MM.1S (cell line): ENCODE measurements at regions not wholly inside any gene's neighbourhood (a gene's known extent, or its start where the extent isn't known, plus 50 kb on each side); places are given as distances from the start of the nearest gene placed in this dataset.

Source experiments
- DNase-seq: peaks from one replicate; pipeline ENCODE4 v3.0.0-alpha.2; 2015
- H2AFZ ChIP-seq: fragments of 300-600 bp; sonication (generic); 2 replicates; pipeline ENCODE4 v1.6.0; 2016; ENCODE audit warnings: antibody characterized with exemption, low read length
- H3F3A ChIP-seq: fragments of 300-600 bp; sonication (generic); 2 replicates; pipeline ENCODE4 v1.6.1; 2016; ENCODE audit warnings: mild to moderate bottlenecking, antibody characterized with exemption, low read length, moderate library complexity, mixed read lengths; ENCODE audit not compliant: insufficient read depth
- H3K27ac ChIP-seq: fragments of 300-600 bp; sonication (generic); 2 replicates; pipeline ENCODE4 v1.5.1; 2016; ENCODE audit warnings: mild to moderate bottlenecking, low read length
- H3K27me3 ChIP-seq: fragments of 300-600 bp; sonication (generic); replicated peaks from 2 replicates; pipeline ENCODE4 v1.6.0; 2016; ENCODE audit warnings: low read length; ENCODE audit not compliant: insufficient read depth
- H3K36me3 ChIP-seq: fragments of 300-600 bp; sonication (generic); replicated peaks from 2 replicates; pipeline ENCODE4 v1.6.1; 2016; ENCODE audit warnings: mild to moderate bottlenecking, low read length, mixed read lengths; ENCODE audit not compliant: insufficient read depth
- H3K4me1 ChIP-seq: fragments of 300-600 bp; sonication (generic); 2 replicates; pipeline ENCODE4 v1.6.1; 2016; ENCODE audit warnings: low read length, mixed read lengths
- H3K4me2 ChIP-seq: fragments of 300-600 bp; sonication (generic); 2 replicates; pipeline ENCODE4 v1.6.0; 2016; ENCODE audit warnings: low read depth, low read length
- H3K4me3 ChIP-seq: fragments of 300-600 bp; sonication (generic); 2 replicates; pipeline ENCODE4 v1.5.1; 2016; ENCODE audit warnings: low read length, mixed read lengths
- H3K79me2 ChIP-seq: fragments of 300-600 bp; sonication (generic); 2 replicates; pipeline ENCODE4 v1.6.1; 2016; ENCODE audit warnings: mixed run types, low read length, mixed read lengths
- H3K9ac ChIP-seq: fragments of 300-600 bp; sonication (generic); 2 replicates; pipeline ENCODE4 v1.6.1; 2016; ENCODE audit warnings: low read length, mixed read lengths
- H3K9me2 ChIP-seq: fragments of 300-600 bp; sonication (generic); replicated peaks from 2 replicates; pipeline ENCODE4 v1.6.1; 2016; ENCODE audit warnings: mild to moderate bottlenecking, low read length, mixed read lengths; ENCODE audit not compliant: insufficient read depth
- H3K9me3 ChIP-seq: fragments of 300-600 bp; sonication (generic); replicated peaks from 2 replicates; pipeline ENCODE4 v1.6.1; 2016; ENCODE audit warnings: mild to moderate bottlenecking, low read length, mixed read lengths; ENCODE audit not compliant: insufficient read depth
- H4K20me1 ChIP-seq: fragments of 300-600 bp; sonication (generic); 2 replicates; pipeline ENCODE4 v1.6.1; 2016; ENCODE audit warnings: mild to moderate bottlenecking, low read length, moderate library complexity, mixed read lengths; ENCODE audit not compliant: insufficient read depth
- EZH2 ChIP-seq: fragments of 300-600 bp; sonication (generic); optimal IDR thresholded peaks from 2 replicates; pipeline ENCODE3; 2017; ENCODE audit warnings: low read depth, mild to moderate bottlenecking, antibody characterized with exemption, low read length, mixed read lengths
- EZH2phosphoT487 ChIP-seq: fragments of 300-600 bp; sonication (generic); IDR thresholded peaks from 2 replicates; pipeline ENCODE4 v1.6.1; 2018; ENCODE audit warnings: antibody characterized with exemption, low read length
- TF ChIP-seq, protein P1 (sequence below): fragments of 300-600 bp; sonication (generic); IDR thresholded peaks from 2 replicates; pipeline ENCODE4 v1.5.1; 2016; ENCODE audit warnings: antibody characterized with exemption, low read length, mixed read lengths

DNA sequence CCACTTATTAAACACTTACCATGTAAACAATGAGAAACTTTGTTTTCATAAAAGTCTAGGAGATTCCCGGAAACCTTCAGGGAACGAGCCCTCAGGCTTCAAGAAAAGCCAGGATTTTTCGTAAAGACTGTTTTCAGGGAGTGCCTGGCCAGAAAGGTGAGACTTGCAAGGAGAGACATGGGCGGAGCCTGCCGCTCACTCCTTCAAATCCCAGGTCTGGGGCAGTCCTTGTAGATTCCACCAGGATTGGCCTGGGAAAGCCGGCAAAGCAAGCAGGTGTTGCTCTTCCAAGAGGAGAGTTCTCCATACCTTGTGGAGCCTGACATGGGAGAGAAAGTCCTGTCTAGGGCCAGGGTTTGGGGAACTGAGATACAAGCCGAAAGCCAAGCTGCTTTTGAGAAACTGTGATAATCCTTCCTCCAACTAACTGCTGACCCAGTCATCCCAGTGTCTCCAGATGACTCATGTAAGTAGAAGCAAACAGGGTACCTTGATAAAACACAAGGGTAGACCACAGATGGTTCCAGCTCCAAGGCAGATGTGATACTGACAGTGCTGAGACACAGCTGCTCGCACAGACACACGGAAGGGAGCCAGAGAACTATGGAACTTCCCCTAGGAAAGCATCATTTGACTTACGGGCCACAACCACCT lies 69.4 kb upstream of the NAA20 start:
- no peak for DNase-seq
- no peaks in the 10 kb centered on the region for H3K9me2 ChIP-seq
- peaks cover 15% of the 10 kb centered on the region for H3K4me1 ChIP-seq
- H4K20me1 ChIP-seq: no peaks in the 10 kb centered on the region
- H3K27me3 ChIP-seq: 0 out of 2 replicates have a peak, but pooled peaks cover 4% of the 10 kb centered on the region
- no peak overlapping the region for H3K4me3 ChIP-seq
- no peak overlapping the region for H3K4me2 ChIP-seq
- TF ChIP-seq EZH2phosphoT487: no peak
- TF ChIP-seq EZH2: no peak
- TF ChIP-seq, protein P1, sequence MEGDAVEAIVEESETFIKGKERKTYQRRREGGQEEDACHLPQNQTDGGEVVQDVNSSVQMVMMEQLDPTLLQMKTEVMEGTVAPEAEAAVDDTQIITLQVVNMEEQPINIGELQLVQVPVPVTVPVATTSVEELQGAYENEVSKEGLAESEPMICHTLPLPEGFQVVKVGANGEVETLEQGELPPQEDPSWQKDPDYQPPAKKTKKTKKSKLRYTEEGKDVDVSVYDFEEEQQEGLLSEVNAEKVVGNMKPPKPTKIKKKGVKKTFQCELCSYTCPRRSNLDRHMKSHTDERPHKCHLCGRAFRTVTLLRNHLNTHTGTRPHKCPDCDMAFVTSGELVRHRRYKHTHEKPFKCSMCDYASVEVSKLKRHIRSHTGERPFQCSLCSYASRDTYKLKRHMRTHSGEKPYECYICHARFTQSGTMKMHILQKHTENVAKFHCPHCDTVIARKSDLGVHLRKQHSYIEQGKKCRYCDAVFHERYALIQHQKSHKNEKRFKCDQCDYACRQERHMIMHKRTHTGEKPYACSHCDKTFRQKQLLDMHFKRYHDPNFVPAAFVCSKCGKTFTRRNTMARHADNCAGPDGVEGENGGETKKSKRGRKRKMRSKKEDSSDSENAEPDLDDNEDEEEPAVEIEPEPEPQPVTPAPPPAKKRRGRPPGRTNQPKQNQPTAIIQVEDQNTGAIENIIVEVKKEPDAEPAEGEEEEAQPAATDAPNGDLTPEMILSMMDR: no peak
- no peaks in the 10 kb centered on the region for H3K79me2 ChIP-seq
- no peak overlapping the region for H3K27ac ChIP-seq
- H3K9ac ChIP-seq: no peak overlapping the region
- H3K36me3 ChIP-seq: no peaks in the 10 kb centered on the region
- H2AFZ ChIP-seq: no peak overlapping the region
- peaks cover 7% of the 10 kb centered on the region for H3F3A ChIP-seq
- no peaks in the 10 kb centered on the region for H3K9me3 ChIP-seq

DNA sequence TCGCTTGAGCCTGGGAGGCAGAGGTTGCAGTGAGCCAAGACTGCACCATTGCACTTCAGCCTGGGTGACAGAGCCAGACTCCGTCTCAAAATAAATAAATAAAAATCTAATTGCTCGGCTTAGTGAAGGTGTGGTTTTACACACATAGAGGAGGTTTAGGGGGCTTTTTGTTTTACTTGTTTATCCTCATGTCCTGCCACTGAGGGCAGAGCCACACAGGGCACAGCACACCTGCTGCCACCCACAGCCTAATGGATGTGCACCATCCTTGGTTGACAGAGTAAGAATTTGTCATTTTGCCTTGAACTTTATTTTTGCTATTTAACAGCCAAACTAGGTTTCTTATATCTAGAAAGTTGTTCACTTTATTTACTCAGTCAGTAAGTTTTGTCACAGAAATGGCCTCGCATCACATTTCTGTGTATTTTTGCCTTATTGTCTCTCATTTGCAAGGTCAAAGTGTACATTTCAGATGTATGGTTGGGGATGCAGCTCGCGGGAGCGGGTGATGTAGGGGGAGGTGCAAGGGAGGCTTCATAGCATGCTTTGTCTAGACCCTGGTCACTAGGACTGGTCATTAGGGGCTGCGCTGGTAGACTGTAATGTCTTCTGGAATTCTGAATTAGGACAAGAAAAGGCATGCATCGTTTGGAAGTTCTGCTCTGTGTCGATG lies 67.8 kb upstream of the NAA20 start:
- Histone ChIP-seq H3K27me3 (0 out of 2 replicates have a peak, but pooled peaks cover 3% of the 10 kb centered on the region), H3K4me1 (peaks cover 22% of the 10 kb centered on the region), H4K20me1 (no peaks in the 10 kb centered on the region), H3K27ac (no peak overlapping the region), H2AFZ (no peak overlapping the region), H3K9me2 (no peaks in the 10 kb centered on the region), H3K36me3 (no peaks in the 10 kb centered on the region), H3K4me2 (no peak overlapping the region), H3K9ac (no peak overlapping the region), H3F3A (peaks cover 12% of the 10 kb centered on the region), H3K79me2 (no peaks in the 10 kb centered on the region), H3K9me3 (no peaks in the 10 kb centered on the region), H3K4me3 (no peak overlapping the region)
- TF ChIP-seq EZH2 (no peak), EZH2phosphoT487 (no peak)
- TF ChIP-seq, protein P1: no peak
- DNase-seq: no peak

- H3K4me3 ChIP-seq: no peak overlapping the region
- 0 out of 2 replicates have a peak, but pooled peaks cover 3% of the 10 kb centered on the region for H3K27me3 ChIP-seq
- no peak overlapping the region for H3K4me2 ChIP-seq
- no peak overlapping the region for H3K9ac ChIP-seq
- no peaks in the 10 kb centered on the region for H4K20me1 ChIP-seq
- H3K9me3 ChIP-seq: no peaks in the 10 kb centered on the region
- H3K4me1 ChIP-seq: peaks cover 22% of the 10 kb centered on the region
- no peaks in the 10 kb centered on the region for H3K9me2 ChIP-seq
- no peaks in the 10 kb centered on the region for H3K36me3 ChIP-seq
- TF ChIP-seq EZH2: no peak
- no peak for DNase-seq
- H3K27ac ChIP-seq: no peak overlapping the region
- H2AFZ ChIP-seq: no peak overlapping the region
- H3K79me2 ChIP-seq: no peaks in the 10 kb centered on the region
- H3F3A ChIP-seq: peaks cover 12% of the 10 kb centered on the region
These were observed 67.1 kb upstream of the NAA20 start for GRCh38 chr20:19950042-19950441.

GRCh38 chr20:19952392-19952791 lies 64.8 kb upstream of the NAA20 start:
- H3K4me1 ChIP-seq: peaks cover 22% of the 10 kb centered on the region
- no peaks in the 10 kb centered on the region for H3K36me3 ChIP-seq
- no peak overlapping the region for H2AFZ ChIP-seq
- H3K27ac ChIP-seq: peak overlapping the region; percentile 45; the same call in 1 of the 2 replicates
- no peak overlapping the region for H3K4me3 ChIP-seq
- H3F3A ChIP-seq: peaks cover 12% of the 10 kb centered on the region
- TF ChIP-seq, protein P1: no peak
- TF ChIP-seq EZH2 (no peak), EZH2phosphoT487 (no peak)
- H3K4me2 ChIP-seq: peak overlapping the region; percentile 33; the same call in 1 of the 2 replicates
- H3K9me3 ChIP-seq: no peaks in the 10 kb centered on the region
- peak; percentile 14 for DNase-seq
- H4K20me1 ChIP-seq: no peaks in the 10 kb centered on the region
- no peaks in the 10 kb centered on the region for H3K9me2 ChIP-seq
- 0 out of 2 replicates have a peak, but pooled peaks cover 3% of the 10 kb centered on the region for H3K27me3 ChIP-seq
- no peaks in the 10 kb centered on the region for H3K79me2 ChIP-seq
- H3K9ac ChIP-seq: no peak overlapping the region
